NCI-H1105 (cell line): ENCODE measurements at regions not wholly inside any gene's neighbourhood (a gene's known extent, or its start where the extent isn't known, plus 50 kb on each side); places are given as distances from the start of the nearest gene placed in this dataset.
"Not testable (repeated sequence)": the region's sequence is repeated elsewhere in the genome, so short reads cannot be mapped to it uniquely, and the experiment has no call there.

Source experiments
- DNase-seq: peaks from one replicate; lab custom pipeline; 2025; lab: John Stamatoyannopoulos, UW

DNA sequence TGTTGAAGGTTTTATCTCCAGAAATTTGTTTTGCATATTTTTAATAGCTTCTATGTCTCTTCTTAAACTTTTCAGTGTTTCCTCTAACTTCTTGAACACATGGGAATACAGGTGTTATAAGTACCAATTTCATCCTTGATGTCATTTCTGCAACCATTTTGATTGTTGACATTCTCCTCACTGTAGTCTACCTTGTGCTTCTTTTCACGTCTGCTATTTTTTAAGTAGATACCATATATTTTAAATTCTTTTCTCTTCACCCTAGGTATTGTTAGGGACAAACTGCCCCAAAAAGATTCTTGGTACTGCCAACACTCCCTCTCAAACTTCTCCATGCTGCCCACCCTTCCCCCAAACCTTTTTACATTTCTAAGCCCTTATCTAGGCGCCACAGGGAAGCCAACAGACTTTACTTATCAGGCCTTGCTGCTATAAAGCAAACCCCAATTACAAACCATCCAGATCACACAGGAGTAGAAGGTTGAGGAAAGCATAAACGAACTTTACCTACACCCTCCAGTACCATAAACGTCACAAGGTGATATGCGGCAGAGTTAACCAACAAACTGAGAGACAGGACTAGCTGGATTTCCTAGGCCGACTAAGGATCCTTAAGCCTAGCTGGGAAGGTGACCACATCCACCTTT, 1165.3 kb downstream of the TAF11L14 start:
- no peak for DNase-seq

DNA sequence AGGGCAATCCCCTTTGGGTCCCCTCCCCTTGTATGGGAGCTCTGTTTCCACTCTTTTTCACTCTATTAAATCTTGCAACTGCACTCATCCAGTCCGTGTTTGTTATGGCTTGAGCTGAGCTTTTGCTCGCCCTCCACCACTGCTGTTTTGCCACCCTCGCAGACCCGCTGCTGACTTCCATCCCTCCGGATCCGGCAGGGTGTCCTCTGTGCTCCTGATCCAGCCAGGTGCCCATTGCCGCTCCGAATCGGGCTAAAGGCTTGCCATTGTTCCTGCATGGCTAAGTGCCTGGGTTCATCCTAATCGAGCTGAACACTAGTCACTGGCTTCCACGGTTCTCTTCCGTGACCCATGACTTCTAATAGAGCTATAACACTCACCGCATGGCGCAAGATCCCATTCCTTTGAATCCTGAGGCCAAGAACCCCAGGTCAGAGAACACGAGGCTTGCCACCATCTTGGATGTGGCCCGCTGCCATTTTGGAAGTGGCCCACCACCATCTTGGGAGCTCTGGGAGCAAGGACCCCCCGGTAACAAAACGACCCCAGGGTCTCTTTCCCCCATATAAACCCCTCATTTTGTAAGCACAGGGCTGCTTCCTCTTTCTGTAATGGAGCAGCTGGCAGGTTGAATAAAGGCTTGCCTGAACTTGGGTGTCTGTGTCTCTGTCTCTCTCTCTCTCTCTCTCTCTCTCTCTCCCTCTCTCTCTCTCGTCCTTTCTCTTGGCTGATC, 1166.2 kb downstream of the TAF11L14 start:
- DNase-seq = no peak

DNA sequence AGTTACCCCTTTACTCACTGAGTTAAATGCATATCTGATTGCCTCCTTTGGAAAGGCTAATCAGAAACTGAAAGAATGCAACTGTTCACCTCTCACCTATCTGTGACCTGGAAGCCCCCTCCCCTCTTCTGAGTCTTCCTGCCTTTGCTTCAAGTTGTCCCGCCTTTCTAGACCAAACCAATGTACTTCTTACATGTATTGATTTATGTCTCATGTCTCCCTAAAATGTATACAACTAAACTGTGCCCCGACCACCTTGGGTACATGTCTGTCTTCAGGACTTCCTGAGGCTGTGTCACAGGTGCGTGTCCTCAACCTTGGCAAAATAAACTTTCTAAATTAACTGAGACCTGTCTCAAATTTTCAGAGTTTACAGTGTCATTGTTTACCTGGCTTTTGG, 1167.2 kb downstream of the TAF11L14 start:
- DNase-seq = not testable (repeated sequence)

DNA sequence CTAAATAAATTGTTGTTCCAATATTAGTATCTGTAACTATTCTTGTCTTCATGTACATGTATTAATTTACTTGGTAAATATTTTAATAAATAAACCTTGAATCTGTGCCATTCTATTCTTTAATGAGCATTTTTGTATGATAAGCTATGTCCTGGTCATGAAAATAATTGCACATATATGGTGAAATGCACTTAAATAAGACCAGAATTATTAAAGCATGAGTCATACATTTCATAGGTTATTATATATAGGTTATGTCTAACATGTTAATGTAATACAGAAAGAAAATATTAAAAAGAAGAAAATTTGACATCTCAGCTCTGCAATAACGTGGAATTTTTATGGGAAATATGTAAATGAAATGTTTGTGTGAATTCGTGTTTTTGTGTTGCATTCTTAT, 1168.1 kb downstream of the TAF11L14 start:
- no peak for DNase-seq

DNA sequence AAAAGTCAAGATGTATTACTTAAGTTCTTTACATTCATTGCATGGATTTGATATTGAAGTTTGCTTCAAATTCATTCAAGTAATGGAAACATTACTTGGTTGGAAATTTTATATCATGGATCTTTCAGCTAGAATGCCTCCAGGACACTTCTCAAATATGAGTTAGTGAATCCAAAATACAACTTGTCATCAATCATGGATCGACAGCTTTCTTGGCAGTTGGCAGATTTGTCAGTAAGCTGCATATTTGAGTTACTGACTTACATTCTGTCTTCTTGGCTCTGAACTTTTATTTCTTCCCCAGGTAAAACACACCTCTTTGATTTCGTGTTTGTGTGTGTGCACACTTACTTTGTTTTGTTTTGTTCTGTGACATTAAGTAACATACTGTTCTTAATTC, 1171.1 kb downstream of the TAF11L14 start:
- no peak for DNase-seq

DNA sequence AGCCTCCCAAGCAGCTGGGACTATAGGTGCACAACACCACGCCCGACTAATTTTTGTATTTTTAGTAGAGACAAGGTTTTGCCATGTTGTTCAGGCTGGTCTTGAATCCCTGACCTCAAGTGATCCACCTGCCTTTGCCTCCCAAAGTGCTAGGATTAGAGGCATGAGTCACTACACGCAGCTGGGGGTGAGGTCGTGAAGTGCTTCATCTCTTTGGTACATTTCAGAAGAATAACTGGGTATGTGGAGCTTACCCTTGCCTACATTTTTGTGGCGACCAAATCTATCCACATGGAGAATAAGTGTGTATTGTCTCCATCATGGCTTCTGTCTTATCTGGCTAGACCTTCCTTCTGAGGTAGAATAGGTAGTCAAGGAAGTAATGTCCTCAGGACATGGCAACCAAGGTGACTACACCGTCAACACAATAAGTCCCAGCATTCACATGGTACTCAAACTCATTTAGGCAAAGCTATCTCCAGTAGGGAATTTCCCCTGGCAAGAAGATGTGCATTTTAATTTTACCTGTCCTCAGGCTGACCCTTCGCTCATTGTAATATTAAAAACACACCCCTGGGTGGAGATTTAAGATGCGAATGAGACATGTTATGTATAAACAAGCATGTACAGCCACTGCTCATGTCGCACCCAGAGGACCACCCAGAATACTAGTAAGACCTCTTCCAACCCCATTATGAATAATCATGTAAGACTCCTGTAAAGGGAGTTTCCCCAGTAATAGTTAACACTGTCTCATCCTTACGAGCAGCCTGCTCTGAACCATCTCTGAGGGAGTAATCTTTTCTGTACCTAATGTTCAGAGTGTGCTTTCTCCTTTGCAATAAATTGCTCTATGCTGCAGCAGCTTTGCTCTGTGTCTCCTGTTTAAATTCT, 1173.2 kb downstream of the TAF11L14 start:
- no peak for DNase-seq

DNA sequence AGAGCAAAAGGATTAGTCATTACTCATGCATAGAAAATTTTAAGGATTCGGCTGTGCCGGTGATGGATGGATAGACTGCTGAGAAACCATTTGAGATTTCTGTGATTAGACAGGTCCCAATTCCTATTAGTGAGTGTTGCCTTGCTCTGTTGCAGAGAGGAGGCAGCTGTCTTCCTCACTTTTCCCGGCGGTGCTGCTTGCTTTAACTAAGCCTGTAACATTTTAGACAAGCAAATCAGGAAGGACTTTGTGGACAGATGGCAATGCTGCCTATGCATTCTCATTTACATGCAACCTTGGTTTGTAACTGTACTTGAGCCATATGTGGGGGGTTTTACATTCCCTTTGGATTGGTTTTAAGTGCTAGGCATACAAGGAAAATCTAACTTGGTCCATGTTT, 1176.3 kb downstream of the CDH18 start:
- no peak for DNase-seq

DNA sequence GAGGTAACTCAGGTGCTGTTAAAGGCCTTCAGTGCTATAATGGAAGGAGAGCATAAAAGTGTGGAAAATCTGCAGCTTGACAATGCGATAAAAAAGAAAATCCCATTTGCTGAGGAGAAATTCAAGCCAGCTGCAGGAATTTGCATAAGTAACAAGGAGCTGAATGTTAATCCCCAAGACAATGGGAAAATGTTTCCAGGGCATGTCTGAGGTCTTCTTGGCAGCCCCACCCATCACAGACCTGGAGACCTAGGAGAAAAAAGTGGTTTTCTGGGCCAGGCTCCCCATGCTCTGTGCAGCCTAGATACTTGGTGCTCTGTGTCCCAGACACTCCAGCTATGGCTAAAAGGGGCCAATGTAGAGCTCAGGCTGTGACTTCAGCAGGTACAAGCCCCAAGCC, 1159.6 kb downstream of the CDH18 start:
- DNase-seq = no peak

DNA sequence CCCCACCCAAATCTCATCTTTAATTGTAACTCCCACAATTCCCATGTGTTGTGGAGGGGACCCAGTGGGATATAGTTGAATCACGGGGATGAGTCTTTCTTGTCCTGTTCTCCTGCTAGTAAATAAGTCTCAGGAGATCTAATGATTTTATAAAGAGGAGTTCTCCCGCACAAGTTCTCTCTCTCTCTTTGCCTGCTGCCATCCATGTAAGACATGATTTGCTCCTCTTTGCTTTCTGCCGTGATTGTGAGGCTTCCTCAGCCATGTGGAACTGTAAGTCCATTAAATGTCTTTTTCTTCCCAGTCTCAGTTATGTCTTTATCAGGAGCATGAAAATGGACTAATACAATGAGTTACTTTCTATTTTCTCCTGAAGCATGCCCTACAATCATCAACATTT, 1158.5 kb downstream of the CDH18 start:
- no peak for DNase-seq

DNA sequence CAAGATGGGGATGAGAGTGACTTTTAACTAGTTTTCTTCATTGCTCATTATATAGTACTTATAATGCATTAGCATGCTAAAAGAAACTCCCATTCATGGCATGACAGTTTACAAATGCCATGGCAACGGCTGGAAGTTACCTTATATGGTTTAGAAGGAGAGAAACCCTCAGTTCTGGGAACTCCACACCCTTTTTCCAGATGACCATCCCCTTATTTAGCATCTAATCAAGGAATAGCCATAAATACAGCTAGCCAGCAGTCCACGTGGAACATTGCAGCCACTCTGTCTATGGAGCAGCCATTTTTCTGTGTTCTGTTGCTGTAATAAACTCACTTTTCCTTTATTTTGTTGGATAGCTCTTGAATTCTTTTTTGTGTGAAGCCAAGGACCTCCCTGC, 1137.8 kb downstream of the CDH18 start:
- DNase-seq = no peak

DNA sequence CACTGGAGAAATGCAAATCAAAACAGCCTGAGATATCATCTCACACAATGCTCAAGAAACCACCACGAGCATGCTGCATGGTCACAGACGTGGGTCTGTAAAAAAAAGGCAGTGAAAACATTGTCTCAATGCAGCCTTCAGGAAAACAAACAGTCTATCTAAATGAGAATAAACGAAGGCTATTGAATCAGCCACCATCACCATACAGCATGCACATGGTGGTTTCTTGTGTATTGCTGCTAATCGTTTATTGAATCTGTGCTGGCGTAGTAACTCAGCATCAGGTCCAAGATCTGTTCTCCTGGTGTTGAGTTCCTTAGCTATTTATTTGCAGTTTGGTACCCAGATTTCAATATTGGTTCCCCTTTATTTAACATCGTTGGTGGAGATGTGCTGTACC, 1115.0 kb downstream of the CDH18 start:
- DNase-seq = no peak

DNA sequence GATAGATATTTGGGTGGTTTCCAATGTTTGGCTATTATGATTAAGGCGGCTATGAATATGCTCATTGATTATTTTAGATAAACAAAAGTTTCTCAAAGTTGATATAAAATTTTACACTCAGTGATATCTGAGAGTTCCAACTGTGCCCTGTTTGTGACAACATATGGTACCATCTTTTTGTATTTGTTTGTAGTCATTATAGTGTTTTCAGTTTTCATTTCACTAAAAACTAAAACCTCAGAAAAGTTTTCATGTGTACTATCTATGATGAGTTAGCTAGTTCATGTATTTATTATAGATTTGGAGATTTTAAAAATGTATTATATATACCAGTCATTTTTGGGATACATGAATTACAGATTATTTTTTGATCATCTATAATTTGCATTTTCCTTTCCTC, 1111.4 kb downstream of the CDH18 start:
- no peak for DNase-seq

DNA sequence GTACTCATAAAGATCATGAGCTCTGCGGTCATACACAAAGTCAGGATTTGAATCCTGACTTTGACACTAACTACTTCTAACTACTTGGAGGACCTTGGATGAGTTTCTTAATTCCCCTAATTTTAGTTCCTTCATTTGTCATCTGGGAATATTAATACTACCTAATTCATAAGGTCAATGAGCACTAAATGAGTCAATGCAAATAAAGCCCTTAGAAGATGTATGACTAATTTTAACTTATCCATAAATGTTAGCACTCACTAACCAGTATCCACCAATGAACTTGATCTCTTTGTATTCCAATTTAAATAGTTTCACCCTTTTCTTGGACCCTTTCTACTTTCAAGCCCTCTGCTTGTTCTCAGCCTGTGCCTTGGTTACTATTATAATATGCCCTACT, 1106.4 kb downstream of the CDH18 start:
- DNase-seq = no peak

DNA sequence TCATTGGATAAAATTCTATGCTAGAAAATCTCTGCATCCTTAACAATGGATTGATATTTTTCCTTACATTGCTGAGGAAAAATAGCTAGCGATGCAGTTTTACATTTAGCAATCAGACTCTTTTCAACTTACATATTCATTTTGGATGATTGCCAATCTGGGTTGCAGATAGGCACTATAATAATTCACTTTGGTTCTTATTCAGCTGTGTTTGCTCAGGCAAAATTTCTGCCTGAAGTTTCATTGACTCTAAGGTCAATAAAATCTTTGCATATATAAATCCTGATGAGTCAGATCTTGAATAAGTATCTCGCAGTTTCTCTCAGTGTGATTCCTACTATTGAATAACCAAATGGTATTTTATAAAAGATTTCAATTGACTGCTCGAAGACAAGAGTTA, 1105.8 kb downstream of the CDH18 start:
- DNase-seq = no peak

DNA sequence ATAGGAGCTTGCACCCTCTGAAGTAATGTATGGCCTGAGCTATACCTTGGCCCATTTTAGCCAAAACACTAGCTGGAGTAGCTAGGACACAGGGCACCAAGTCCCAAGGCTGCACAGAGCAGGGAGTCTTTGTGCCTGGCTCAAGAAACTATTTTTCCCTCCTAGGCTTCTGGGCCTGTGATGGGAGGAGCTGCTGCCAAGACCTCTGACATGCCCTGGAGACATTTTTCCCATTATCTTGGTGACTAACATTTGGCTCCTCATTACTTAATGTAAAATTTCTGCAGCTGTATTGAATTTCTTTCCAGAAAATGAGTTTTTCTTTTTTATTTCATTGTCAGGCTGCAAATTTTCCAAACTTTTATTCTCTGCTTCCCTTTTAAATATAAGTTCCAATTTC, 1099.2 kb downstream of the CDH18 start:
- no peak for DNase-seq

DNA sequence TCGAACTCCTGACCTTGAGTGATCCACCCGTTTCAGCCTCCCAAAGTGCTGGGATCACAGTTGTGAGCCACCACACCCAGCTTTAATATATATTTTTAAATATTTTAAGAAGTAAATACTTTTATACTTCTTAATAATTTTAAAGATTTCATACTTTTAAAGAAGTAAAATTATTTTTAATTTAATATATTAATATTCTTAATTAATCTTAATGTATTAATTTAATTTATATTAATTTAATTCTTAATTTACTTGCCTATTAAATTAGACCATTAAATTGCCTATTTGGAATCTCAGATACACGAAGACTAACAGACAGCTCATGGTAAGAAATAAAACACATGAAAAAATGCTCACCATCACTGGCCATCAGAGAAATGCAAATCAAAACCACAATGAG, 1087.4 kb downstream of the CDH18 start:
- DNase-seq = no peak

DNA sequence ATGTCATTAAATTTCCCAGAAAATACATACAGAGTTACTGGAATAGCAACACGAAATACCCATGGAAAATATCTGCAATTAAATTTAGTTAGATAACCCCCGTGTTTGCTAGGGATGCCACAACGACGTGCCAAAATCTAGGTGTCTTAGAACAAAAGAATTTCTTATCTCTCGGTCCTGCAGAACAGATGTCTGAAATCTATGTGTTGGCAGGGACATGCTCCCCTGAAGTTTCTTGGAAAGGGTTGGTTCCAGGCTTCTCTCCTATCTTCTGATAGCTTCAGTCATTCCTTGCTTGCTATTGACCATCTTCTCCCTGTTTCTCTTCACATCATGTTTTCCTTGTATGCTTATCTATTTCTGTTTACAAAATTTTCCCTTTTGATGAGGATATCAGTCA, 1067.0 kb downstream of the CDH18 start:
- DNase-seq = no peak

DNA sequence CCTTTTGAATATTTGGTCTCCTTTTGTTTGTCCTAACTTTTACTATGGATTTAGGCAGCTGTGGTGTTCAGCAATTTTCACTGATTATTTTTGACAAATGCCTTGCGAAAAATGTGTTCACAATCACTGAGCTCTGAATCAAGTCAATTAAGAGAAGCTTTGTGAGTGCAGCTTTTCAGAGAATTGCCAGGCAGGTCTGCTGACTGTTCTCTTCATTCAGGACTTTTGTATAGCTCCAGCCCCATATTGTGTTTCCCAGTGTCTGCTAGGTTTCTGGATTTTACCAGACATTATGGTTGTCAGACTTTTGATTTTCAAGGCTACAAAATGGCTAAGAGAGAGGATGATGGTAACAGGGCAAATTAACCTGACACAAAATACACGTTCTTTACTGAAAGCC, 1055.9 kb downstream of the CDH18 start:
- DNase-seq = no peak

DNA sequence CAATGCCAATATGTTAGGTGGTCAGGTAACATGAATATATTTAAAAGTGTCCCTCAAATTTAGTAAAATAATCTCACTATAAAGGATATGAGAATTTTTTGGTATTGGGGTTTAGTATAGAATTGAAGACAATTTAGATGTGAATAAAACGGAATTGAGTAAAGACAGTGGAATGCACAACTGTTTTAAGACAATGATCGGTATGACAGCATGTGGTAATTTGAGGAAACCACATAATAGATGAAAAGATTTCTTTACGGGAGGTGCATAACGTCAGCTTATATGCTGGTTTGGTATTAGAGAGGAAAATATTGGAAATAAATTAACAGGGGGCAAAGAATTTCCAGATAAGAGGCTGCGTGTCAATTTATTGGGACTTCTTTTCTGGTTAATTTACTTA, 1043.2 kb downstream of the CDH18 start:
- DNase-seq = no peak

DNA sequence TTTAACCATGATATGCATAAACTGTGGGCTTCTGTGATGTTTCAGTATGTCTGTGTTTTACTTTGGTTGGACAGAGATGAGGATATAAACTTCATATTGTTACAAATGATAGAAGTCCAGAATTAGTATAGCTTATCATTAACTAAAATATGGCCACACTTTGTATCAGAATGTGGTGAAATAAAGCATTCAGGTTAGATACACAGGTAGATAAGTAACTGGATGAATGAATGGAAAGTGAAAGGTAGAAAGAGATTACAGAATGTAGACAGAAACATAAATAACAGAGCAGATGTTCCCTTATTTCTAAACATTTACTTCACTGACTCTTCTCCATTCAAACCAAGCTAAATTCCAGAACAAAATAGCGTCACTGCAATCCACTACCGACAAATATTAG, 1033.8 kb downstream of the CDH18 start:
- no peak for DNase-seq

DNA sequence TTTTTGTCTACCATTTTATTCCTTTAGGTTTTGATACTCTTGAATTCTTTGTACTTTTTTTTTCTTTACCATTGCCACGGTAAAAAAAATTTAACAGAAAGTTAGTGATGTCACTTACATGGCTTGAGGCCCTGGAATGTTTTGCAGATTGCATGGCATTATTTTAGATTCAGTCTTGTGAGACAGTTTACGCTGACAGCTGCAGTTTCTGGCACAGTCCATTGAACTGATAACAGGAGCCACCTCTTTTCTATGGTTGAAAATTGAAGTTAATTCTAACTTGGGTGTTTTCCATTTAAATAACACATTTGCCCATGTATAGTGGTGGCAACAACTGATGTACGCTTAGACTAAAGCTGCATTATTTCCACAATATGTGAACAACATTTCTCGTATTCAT, 1028.5 kb downstream of the CDH18 start:
- DNase-seq = no peak

DNA sequence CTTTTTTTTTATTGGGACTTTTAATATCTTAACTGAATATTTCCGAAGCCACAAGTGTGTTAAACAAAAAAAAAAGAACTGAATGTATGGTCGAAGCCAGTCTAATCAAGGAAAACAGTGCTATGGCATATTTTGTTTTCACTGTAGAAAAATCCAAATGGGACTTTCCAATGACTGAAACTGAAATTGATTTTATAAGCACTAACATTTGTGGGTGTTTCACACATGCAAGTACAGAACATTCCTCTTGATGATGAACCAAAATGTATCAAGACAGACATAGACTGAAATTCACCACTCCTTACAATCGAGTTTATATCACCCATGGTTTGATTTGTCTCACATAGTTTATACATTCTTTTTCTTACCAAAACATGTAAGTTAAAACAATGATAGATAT, 1026.8 kb downstream of the CDH18 start:
- DNase-seq = no peak

DNA sequence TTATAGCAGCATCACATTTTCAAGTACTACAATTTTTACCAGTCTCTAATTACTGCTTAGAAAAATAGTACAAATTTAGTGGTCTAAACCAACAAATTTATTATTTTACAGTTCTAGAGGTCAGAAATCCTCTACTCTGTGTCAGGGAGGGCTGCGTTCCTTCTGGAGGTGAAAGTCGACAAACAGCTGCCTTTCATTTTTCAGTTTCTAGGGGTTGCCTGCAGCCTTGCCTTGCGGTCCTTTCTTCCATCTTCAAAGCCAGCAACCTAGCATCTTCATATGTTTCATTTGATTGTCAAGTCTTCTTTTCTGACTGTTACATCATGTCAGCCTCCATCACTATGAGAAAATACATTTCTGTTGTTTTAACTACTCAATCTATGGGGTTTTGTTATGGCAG, 1022.1 kb downstream of the CDH18 start:
- DNase-seq = no peak
